HAP-1 (cell line): ENCODE measurements at regions not wholly inside any gene's neighbourhood (a gene's known extent, or its start where the extent isn't known, plus 50 kb on each side); places are given as distances from the start of the nearest gene placed in this dataset.

Experiments
- DNase-seq, 2 experiments: peaks; one replicate each; pipeline ENCODE4 v3.0.0-alpha.2; 2016 to 2020; ENCODE audit warnings: low spot score in 2 of 2
- H3K27me3 ChIP-seq: fragments of 250-450 bp; sonication (Bioruptor Pico); 2 replicates; pipeline ENCODE4 v1.5.1; 2020; ENCODE audit warnings: low read depth, mild to moderate bottlenecking, moderate library complexity
- H3K36me3 ChIP-seq: fragments of 250-450 bp; sonication (Bioruptor Pico); replicated peaks from 2 replicates; pipeline ENCODE4 v1.5.1; 2020; ENCODE audit warnings: mild to moderate bottlenecking
- H3K4me1 ChIP-seq: fragments of 250-450 bp; sonication (Bioruptor Pico); 2 replicates; pipeline ENCODE4 v1.5.1; 2020; ENCODE audit warnings: mild to moderate bottlenecking
- H3K4me3 ChIP-seq: fragments of 250-450 bp; sonication (Bioruptor Pico); 2 replicates; pipeline ENCODE4 v1.5.1; 2020; ENCODE audit warnings: mild to moderate bottlenecking, moderate library complexity
- H3K9me3 ChIP-seq: fragments of 250-450 bp; sonication (Bioruptor Pico); 2 replicates; pipeline ENCODE4 v1.5.1; 2020; ENCODE audit warnings: mild to moderate bottlenecking, moderate library complexity
- in situ Hi-C: fragments of 300-500 bp; cut with MboI; formaldehyde crosslinking; loops from 3 replicates; pipeline ENCODE4 v1.14.3; 2020; ENCODE audit warnings: low sequenced_read_pairs, inconsistent platforms, mixed read lengths

GRCh38 chr3:83729576-83729975 lies 1229.2 kb upstream of the CADM2 start:
- Histone ChIP-seq H3K4me3 (no peak overlapping the region), H3K9me3 (no peaks in the 10 kb centered on the region), H3K36me3 (no peaks in the 10 kb centered on the region), H3K27me3 (no peaks in the 10 kb centered on the region), H3K4me1 (no peaks in the 10 kb centered on the region)
- in situ Hi-C loops = no loop called here
- DNase-seq = no peak

- Histone ChIP-seq H3K4me3 (no peak overlapping the region), H3K36me3 (no peaks in the 10 kb centered on the region), H3K27me3 (no peaks in the 10 kb centered on the region), H3K9me3 (no peaks in the 10 kb centered on the region), H3K4me1 (no peaks in the 10 kb centered on the region)
- in situ Hi-C loops = no loop called here
- DNase-seq = no peak
These were observed 1224.1 kb upstream of the CADM2 start for GRCh38 chr3:83734656-83735055.

- DNase-seq = no peak
- no peak overlapping the region for H3K4me3 ChIP-seq
These were observed 1220.6 kb upstream of the CADM2 start for GRCh38 chr3:83738202-83738601.

GRCh38 chr3:83740504-83740903 lies 1218.3 kb upstream of the CADM2 start:
- in situ Hi-C loops = no loop called here
- no peak for DNase-seq
- Histone ChIP-seq H3K4me1 (no peaks in the 10 kb centered on the region), H3K36me3 (no peaks in the 10 kb centered on the region), H3K27me3 (no peaks in the 10 kb centered on the region), H3K4me3 (no peak overlapping the region), H3K9me3 (no peaks in the 10 kb centered on the region)

More at GRCh38 chr3:83738202-83738601, 1220.6 kb upstream of the CADM2 start:
- H3K36me3 ChIP-seq = no peaks in the 10 kb centered on the region
- no peaks in the 10 kb centered on the region for H3K4me1 ChIP-seq
- no peaks in the 10 kb centered on the region for H3K27me3 ChIP-seq
- H3K9me3 ChIP-seq = no peaks in the 10 kb centered on the region
- in situ Hi-C loops = no loop called here

GRCh38 chr3:83765956-83766355 lies 1192.8 kb upstream of the CADM2 start:
- in situ Hi-C loops = no loop called here
- Histone ChIP-seq H3K4me1 (no peaks in the 10 kb centered on the region), H3K9me3 (no peaks in the 10 kb centered on the region), H3K4me3 (no peak overlapping the region), H3K36me3 (no peaks in the 10 kb centered on the region), H3K27me3 (no peaks in the 10 kb centered on the region)
- no peak for DNase-seq

GRCh38 chr3:83769791-83770663 lies 1188.8 kb upstream of the CADM2 start:
- H3K27me3 ChIP-seq = no peaks in the 10 kb centered on the region
- in situ Hi-C loops = no loop called here

GRCh38 chr3:83770664-83771402 lies 1188.0 kb upstream of the CADM2 start:
- Histone ChIP-seq H3K4me1 (no peaks in the 10 kb centered on the region), H3K36me3 (no peaks in the 10 kb centered on the region), H3K4me3 (no peak overlapping the region), H3K9me3 (no peaks in the 10 kb centered on the region), H3K27me3 (no peaks in the 10 kb centered on the region)
- in situ Hi-C loops = no loop called here
- no peak for DNase-seq

More at GRCh38 chr3:83769791-83770663, 1188.8 kb upstream of the CADM2 start:
- Histone ChIP-seq H3K36me3 (no peaks in the 10 kb centered on the region), H3K4me1 (no peaks in the 10 kb centered on the region), H3K4me3 (no peak overlapping the region), H3K9me3 (no peaks in the 10 kb centered on the region)
- DNase-seq = no peak

GRCh38 chr3:83802801-83803200 lies 1156.0 kb upstream of the CADM2 start:
- no peaks in the 10 kb centered on the region for H3K36me3 ChIP-seq
- H3K4me1 ChIP-seq = no peaks in the 10 kb centered on the region
- no peak for DNase-seq
- no peaks in the 10 kb centered on the region for H3K9me3 ChIP-seq
- in situ Hi-C loops = no loop called here
- no peak overlapping the region for H3K4me3 ChIP-seq
- H3K27me3 ChIP-seq = no peaks in the 10 kb centered on the region

- Histone ChIP-seq H3K27me3 (no peaks in the 10 kb centered on the region), H3K36me3 (no peaks in the 10 kb centered on the region)
- in situ Hi-C loops = no loop called here
These were observed 1151.3 kb upstream of the CADM2 start for GRCh38 chr3:83807511-83807910.

GRCh38 chr3:83813176-83813575 lies 1145.6 kb upstream of the CADM2 start:
- no peaks in the 10 kb centered on the region for H3K4me1 ChIP-seq
- no peaks in the 10 kb centered on the region for H3K36me3 ChIP-seq
- H3K4me3 ChIP-seq = no peak overlapping the region
- no peak for DNase-seq
- in situ Hi-C loops = no loop called here
- no peaks in the 10 kb centered on the region for H3K27me3 ChIP-seq
- H3K9me3 ChIP-seq = no peaks in the 10 kb centered on the region

More at GRCh38 chr3:83807511-83807910, 1151.3 kb upstream of the CADM2 start:
- no peaks in the 10 kb centered on the region for H3K9me3 ChIP-seq
- DNase-seq = no peak
- H3K4me3 ChIP-seq = no peak overlapping the region
- H3K4me1 ChIP-seq = no peaks in the 10 kb centered on the region

GRCh38 chr3:83816653-83817052 lies 1142.1 kb upstream of the CADM2 start:
- in situ Hi-C loops = no loop called here
- DNase-seq = no peak

GRCh38 chr3:83821506-83821905 lies 1137.3 kb upstream of the CADM2 start:
- no peaks in the 10 kb centered on the region for H3K36me3 ChIP-seq
- no peak for DNase-seq
- H3K4me3 ChIP-seq = no peak overlapping the region
- no peaks in the 10 kb centered on the region for H3K9me3 ChIP-seq
- no peaks in the 10 kb centered on the region for H3K27me3 ChIP-seq
- in situ Hi-C loops = no loop called here
- no peaks in the 10 kb centered on the region for H3K4me1 ChIP-seq

More at GRCh38 chr3:83816653-83817052, 1142.1 kb upstream of the CADM2 start:
- Histone ChIP-seq H3K4me3 (no peak overlapping the region), H3K9me3 (no peaks in the 10 kb centered on the region), H3K4me1 (no peaks in the 10 kb centered on the region), H3K27me3 (no peaks in the 10 kb centered on the region), H3K36me3 (no peaks in the 10 kb centered on the region)

- in situ Hi-C loops = no loop called here
- H3K4me1 ChIP-seq = no peaks in the 10 kb centered on the region
- H3K27me3 ChIP-seq = no peaks in the 10 kb centered on the region; the same call in 1 of the 2 replicates
- H3K36me3 ChIP-seq = no peaks in the 10 kb centered on the region
- no peak overlapping the region for H3K4me3 ChIP-seq
- DNase-seq = no peak
- H3K9me3 ChIP-seq = no peaks in the 10 kb centered on the region
These were observed 1135.7 kb upstream of the CADM2 start for GRCh38 chr3:83823095-83823494.

- H3K27me3 ChIP-seq = no peaks in the 10 kb centered on the region
- in situ Hi-C loops = no loop called here
These were observed 1123.7 kb upstream of the CADM2 start for GRCh38 chr3:83835040-83835439.

More at GRCh38 chr3:83835040-83835439, 1123.7 kb upstream of the CADM2 start:
- no peak overlapping the region for H3K4me3 ChIP-seq
- no peaks in the 10 kb centered on the region for H3K9me3 ChIP-seq
- no peaks in the 10 kb centered on the region for H3K36me3 ChIP-seq
- H3K4me1 ChIP-seq = no peaks in the 10 kb centered on the region
- DNase-seq = no peak
